GM18861 (cell line): ENCODE measurements at regions not wholly inside any gene's neighbourhood (a gene's known extent, or its start where the extent isn't known, plus 50 kb on each side); places are given as distances from the start of the nearest gene placed in this dataset.

ENCODE experiments used
- ATAC-seq: cut with Tn5 transposase; IDR thresholded peaks from one replicate; pipeline ENCODE4 v1.9.1; 2021; ENCODE audit not compliant: unreplicated experiment

DNA sequence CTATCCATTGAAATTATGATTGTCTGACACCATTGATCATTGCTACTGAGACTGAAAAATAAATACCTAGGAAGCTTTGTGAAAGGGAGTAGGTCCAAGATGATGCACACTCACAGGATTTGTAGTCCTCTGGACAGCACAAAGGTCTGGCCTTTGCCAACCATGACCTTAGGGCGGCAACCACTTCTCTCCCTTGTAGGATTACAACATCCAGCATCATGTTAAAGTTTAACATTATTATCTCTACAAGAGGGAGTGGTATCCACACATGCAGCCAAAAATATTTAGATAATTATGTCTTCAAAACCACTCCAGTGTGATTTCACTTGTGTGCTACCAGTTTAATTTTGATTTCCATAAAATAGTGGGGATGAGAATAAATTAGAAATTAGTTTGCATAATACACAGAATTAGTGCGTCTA, 51.1 kb upstream of the NHSL1 start:
- no peak for ATAC-seq

DNA sequence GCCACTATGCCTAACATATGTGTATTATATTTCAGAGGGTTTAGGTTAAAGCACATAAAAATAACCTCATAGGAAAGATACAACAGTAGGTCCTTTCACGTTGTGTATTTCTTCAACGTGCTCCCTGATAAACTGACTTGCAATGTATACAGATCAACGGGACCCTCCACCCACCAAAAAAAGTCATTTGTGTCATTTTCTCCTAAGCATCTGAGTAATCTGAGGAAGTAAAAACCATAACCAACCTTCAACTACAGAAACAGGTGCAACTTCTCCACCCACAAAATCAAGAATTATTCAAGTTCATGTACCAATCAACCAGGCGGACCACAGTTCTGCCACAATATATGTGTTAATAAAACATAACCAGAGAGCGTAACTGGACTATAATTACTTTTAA, 54.9 kb upstream of the NHSL1 start:
- ATAC-seq = no peak

DNA sequence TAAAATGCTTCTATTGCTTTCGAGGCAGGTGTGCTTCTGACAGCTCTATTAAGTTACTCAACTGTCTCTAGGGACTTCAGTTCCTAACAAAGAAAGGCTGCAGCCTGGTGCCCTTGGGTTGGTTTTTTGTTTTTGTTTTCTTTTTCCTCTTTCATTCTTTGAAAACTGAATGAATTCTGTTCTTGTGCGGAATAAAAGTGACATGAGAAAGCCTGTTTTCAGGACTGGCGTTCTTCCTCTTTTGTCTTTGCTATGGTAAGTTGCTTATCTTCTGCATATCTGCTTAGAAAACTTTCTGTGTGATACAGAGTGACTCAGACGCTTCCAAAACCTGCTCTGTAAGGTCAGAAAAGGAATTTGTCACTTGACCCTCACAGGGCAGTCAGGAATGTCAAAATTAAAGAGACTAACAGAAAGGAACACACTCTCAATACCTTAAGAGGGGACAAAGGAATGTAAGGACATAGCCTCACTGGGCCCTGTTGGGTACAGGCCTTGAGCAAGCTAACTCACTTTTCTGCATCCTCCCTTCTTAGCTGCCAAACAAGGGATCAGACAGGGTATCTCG, 56.2 kb upstream of the NHSL1 start:
- no peak for ATAC-seq

DNA sequence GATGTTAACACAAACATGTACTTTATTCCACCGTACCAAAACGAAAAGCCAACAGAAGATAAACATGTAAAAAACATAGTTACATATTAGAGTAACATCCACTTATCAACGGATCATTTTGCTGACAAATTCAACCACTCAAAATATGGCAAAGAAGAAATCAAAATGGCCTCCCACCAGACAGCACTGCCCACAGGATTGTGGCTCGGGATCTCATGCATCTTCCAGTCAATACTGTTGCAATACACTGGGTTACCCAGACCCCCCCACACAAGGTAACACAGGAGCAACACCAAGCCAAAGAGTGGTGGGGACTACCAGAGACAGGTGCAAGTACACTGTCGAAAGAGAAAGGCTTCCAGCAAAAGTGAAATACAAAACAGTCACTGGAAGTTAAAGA, 57.9 kb upstream of the NHSL1 start:
- ATAC-seq = no peak

DNA sequence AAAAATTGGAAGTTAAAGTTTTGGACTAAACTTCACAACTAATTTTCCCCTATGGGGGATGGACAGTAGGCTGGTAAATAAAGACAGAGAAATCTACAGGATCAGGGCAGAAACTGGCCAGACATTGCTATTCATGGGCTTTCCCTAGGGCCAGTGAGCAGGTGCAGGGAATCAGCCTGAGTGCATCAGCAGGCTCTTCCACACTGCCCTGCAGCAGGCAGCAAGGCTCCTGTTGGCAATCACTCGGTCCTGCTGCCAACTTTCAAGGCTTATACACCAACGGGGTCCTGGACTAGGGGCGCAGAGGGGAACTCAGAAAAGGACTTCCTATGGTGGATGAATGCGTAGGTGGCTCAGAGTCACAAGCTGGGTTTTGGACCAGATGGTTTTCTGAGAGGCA, 59.8 kb upstream of the NHSL1 start:
- ATAC-seq = no peak

DNA sequence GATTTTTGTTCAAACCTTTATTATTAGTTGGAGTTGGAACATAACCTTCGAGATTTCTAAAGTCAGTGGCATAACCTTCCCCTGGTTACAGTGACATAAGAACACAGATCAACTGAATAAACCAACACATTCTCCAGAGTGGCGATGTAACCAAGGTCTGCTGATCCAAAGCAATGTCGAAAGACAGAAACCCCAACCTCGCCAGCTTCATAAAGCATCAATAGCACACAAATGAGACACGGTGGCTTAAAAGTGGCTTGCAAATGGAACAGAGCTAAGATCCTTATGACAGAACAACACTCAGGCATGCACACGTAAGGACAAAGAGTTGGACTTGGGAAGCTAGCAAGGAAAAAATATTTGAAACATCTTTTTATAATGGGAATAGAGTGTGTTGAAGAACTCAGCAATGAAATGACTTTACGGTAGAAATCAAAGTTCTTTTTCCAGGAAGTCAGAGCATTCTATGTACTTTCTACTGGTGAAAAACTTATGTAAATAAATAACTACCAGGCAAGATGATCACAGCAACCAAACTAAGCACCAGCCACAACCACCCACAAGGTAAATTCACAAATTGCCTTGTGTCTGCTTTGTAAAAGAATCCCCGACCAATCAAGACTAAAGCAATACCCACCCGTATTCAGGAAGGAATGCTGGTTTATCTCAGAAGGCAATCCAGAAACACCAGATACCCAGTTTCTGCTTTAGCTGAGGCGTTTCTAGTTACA, 61.0 kb upstream of the NHSL1 start:
- ATAC-seq = no peak

DNA sequence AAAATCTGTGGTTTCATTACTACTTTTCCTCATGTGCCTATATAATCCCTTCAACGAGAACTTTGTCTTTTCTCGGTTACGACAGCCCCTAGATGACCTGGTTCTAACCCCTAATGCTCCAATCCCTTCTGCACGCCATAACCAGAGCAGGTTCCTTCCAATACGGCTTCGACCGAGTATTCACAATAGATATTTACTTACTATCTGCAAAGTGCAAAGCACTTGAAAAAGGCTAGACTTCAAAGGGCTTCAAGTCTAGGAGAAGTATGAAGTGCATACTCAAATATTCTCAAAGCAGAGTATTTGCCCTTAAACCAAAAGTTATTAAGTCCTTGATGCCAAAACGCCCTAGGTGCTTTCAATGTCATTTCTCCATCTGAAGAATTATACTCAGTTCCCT, 63.4 kb upstream of the NHSL1 start:
- ATAC-seq = no peak

DNA sequence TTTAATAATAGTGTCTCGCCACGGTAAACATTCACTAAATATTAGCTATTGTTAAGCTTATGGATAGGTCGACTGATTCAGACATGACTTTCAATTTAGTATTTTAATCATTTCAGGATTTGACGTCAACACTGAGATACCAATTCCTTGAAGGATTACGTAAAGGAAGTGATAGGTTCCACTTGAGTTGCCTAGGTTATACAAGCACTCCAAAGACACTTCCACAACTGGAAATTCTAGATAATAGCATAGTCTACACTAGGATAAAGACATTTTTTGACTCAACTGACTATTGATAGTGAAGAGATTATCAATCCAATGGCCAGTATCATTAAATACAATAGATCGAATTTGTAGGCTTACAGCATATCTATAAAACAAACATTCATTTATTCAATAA, 63.9 kb upstream of the NHSL1 start:
- ATAC-seq = no peak

DNA sequence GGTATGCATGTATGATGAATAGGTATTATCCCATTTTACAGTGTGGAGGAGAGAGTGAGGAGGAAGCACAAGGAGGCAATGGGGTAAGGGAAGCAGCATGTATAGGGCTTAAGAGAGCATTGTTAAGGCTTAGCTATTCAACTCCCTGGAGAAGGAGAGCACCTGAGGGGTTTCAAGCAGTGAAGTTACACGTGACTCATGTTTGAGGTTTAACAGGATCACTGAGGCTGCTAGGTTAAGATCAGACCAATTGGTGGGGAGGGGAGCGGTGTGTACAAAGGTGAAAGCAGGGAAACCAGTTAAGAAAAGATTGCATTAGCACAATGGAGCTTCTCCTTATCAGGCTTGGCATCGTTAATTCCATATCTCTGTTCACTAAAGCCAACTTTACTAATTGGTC, 64.4 kb upstream of the NHSL1 start:
- ATAC-seq = no peak

DNA sequence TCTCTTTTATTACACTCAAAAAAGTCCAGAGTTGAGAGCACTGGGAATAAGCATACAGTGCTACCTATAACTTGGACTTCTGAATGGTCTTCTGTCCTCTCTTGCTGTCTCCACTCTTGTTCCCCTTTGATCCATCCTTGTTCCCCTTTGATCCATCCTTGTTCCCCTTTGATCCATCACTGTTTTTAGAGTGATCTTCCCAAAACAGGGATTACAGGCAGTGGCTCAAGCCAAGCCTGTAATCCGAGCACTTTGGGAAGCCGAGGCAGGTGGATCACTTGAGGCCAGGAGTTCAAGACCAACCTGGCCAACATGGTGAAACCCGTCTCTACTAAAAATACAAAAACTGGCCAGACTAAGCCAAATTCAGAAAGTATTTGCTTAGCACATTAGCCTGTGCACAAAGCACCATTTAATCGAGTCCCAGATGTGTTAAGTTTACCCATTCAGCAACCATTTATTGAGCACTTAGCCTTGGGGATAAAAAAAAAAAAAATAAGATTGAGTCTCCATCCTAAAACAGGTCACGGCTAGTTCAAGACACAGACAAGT, 65.0 kb upstream of the NHSL1 start:
- no peak for ATAC-seq

DNA sequence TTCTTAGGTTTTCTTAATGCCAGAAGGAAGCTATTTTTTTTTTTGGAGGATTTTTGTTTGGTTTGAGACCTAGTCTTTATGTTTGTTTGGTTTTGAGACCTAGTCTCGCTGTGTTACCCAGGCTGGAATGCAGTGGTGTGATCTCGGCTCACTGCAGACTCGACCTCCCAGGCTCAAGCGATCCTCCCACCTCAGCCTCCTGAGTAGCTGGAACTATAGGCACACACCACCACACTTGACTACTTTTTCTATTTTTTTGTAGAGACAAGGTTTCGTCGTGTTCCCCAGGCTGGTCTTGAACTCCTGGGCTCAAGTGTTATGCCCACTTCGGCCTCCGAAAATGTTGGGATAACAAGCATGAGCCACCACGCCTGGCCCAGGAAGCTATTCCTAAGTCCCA, 67.8 kb upstream of the NHSL1 start:
- ATAC-seq = no peak

DNA sequence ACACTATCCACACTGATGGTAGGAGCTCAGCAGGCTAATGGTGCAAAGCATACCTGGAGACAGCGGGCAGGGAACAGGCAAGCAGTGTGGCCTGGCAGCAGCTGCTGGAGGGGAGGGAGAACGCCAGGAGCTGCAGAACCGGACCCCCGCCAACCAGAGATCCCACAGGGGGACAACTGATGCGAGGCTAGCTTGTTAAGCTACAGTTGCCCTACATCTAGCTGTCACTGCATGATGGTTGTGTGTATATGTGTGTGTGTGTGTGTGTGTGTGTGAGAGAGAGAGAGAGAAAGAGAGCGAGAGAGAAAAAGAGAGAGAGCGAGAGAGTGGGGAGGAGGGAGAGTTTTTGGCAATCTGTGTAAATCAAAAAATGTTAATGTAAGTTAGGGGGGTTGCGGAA, 69.7 kb upstream of the NHSL1 start:
- no peak for ATAC-seq

DNA sequence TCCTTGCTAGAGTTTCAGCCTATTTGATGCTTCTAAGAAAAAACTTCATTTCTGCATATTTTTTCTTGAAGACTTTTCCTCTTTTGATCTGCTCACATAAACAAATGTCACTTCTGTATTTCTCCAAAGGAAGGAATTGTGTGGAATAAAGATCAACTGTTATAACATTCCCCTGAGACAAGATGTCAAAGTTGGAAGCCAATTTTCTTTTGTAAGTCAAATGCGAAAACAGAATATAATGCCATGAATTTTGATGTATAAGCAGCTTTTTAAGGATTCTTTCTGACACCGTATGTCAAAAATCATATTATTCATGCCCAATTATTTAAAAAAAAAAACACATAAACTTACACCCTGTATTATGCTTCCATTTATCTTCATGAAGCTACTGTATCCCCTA, 70.3 kb upstream of the NHSL1 start:
- no peak for ATAC-seq

DNA sequence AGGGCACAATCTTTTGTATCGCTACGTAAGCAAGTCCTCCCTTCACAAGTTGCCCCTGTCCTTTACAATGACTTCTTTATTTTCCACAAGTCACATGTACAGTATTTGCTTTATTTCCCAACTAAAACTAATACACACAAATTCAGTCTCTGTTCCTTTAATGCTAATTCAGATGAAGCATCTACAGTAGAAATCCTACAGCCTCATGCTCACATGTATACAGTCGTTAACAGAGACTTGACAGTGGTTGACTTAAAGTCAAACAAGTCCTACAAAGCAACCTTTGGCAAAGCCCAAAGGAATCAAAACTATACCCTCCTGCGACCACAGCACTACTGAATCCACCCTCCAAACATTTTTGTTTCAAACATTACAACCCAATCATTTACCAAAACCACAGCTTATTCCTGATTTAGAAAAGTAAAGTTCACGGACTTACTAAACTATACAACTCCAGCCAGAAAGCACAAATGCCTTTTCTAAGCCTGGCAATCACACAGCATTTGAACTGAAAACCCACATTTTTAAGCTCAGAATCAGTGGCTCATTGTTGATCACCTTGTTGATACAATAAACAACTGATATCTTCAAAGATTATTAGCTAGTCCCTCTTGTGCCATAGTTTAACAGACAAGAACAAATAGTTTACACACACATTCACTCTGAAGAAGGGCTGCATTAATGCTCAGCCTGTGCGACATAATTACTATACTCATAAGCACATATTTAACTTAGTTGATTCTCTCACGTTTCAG, 70.9 kb upstream of the NHSL1 start:
- no peak for ATAC-seq

DNA sequence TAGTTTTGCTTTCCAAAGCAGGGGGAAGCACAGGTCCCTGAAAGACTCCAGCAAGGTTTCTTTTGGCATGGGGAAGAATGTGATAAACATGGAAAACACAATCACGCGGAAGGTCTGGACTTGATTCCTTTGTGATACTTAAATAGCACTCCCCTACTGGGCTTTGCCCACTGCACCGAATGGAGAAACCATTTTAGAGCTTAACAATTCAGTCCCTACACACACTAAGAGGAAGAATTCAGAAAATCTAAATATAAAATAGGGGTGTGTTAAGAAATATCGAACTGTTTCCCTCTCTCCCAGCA, 71.4 kb upstream of the NHSL1 start:
- no peak for ATAC-seq

DNA sequence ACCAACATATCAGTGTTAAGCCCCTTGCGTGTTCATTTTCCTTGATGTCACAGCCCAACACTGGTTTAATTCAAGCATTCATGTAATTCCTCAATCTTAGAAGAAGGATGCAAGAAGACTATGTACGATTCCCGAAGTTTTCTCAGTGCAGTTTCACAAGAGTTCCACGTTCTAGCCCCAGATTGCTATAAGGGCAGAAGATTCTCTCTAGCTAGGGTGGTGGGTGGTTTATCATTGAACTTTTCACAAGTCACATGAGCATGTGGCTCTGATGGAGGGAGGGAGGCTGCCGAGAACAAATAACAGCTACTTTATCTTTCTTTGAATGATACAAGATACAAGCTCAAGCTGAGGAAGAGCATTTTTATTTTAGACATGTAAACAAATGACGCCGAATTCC, 71.9 kb upstream of the NHSL1 start:
- no peak for ATAC-seq

DNA sequence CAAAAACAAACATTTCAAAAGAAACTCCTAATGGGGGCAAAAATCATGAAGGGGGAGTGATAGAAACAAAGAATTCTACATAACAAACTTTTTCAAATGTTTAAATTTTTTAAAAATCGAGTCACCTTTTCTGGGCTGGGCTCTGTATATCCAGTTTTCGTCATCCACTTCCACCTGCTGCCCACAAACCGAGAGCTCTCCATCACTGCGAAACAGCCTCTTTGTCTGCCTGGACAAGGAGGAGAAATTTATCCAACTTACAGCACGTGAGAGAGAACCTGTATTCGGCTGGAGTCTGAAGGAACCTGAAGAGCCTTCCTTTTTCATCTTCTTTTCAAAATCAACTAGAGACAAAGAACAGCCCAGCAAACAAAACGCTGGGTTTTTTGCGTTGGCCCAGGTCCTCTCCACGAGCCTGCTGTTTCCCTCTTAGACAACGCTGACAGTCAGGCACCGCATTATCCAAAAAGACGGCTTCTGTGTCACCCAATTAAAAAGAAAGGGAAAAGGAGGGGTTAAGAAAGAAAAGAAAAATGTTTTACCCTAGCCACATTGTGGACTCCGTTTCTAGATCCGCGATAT, 72.4 kb upstream of the NHSL1 start:
- no peak for ATAC-seq

DNA sequence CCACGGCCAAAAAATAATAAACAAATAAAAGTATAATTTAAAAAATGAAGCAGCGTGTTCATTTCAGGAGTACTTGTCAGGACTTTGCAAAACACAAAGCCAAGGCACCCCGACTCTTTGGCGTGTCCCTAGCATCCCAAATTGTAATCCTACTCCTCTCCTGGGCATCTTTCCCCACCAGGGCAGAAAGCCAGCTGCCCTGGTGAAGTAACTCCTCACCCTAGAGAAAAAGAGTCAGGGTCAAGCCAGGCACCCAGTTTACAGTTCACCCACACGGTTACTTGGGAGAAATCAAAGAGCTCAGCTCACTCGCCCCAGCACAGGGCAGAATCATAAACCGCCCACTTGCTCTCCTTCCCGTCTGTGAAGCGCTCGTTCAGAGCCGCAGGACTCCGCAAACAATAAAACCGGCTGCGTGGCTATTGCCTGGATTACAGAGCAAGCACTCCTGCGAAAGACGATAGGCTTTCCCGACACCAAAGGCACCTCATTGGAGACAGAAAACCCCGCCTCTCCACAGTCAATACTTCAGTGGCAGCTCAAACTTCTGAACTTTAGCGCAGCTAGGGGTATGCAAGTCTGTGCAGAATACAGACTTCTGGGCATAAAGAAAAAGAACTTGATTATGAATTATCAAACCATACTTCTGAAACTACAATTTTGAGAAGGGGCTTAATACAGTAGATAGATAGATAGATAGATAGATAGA, 73.0 kb upstream of the NHSL1 start:
- ATAC-seq = no peak

DNA sequence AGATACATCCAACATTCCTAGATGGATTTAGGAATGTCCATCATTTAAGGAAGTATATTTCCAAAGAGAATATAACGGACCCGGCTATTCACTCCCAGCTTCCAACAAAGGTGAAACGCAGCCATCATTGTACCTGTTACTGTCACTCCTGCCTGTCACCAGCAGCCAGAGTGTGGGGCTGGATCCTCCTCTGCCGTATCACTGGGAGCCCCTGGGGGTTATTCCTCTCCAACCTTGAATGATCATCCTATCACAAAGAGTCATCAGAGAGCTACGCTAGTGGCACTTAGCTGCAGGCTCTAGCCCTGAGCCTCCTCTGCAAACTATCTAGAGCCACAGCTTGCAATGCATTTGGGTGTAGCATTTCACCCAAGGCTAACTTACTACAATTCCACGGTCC, 73.6 kb upstream of the NHSL1 start:
- no peak for ATAC-seq

DNA sequence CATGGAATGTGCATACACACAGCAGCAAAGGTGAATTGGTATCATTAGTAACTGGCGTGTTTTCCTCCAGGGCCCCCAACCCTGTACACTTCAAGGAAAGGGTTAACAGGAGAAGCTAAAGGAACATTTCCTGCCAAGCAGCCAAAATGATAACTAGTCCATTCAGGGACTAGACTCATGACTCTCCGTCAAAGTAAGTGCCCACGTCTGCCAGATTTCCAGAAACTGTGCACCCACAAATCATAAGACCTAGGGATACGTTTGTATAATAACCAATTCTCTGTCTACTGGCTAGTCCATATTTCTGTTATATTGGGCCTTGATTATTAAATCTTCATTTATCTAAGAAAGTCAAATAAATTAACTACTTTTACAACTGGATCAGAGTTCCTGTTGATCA, 76.0 kb upstream of the NHSL1 start:
- ATAC-seq = no peak

DNA sequence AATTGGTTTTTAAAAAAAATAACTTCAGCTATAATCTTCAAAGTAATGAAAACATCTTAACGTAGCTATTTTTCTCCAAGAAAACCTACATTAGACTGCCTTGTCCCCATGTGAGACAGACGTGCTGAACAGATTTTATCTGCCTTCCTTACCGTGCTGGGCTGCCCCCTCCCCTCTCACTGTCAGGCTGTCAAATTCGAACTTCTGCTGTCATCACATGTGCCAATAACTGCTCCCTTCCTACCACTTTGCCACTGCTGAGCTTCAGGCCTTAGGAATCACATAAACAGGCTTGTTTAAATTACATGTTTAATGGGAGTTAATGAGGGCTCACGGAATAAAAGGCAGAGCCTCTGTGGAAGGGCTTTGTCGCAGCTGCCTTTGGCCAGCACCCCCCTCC, 77.0 kb upstream of the NHSL1 start:
- no peak for ATAC-seq
